Limb (tissue), 2 donors: ENCODE measurements at regions not wholly inside any gene's neighbourhood (a gene's known extent, or its start where the extent isn't known, plus 50 kb on each side); places are given as distances from the start of the nearest gene placed in this dataset.
A peak's percentile ranks its signal among the peaks of the same experiment; 100 is the strongest.
"Not testable (repeated sequence)": the region's sequence is repeated elsewhere in the genome, so short reads cannot be mapped to it uniquely, and the experiment has no call there.

Source experiments
- DNase-seq, 2 donors: peaks; one replicate each; pipeline ENCODE4 v3.0.0-alpha.2; 2016; ENCODE audit errors: extremely low spot score in 2 of 2

GRCh38 chr7:142535123-142535779 is 214.0 kb upstream of the PRSS1 start:
- peak; percentile 27 to 62 for DNase-seq

GRCh38 chr7:142534726-142535122 is 214.5 kb upstream of the PRSS1 start:
- no peak for DNase-seq

GRCh38 chr7:142533920-142534319 is 215.4 kb upstream of the PRSS1 start:
- no peak for DNase-seq

GRCh38 chr7:142529591-142529990 is 219.7 kb upstream of the PRSS1 start:
- no peak for DNase-seq

GRCh38 chr7:142528608-142529408 is 220.5 kb upstream of the PRSS1 start:
- no peak for DNase-seq

GRCh38 chr7:142523821-142524460 is 225.3 kb upstream of the PRSS1 start:
- DNase-seq, result no peak

GRCh38 chr7:142522735-142523134 is 226.5 kb upstream of the PRSS1 start:
- DNase-seq, result no peak

- DNase-seq, result not testable (repeated sequence)
Measured at GRCh38 chr7:142520885-142521284, 228.4 kb upstream of the PRSS1 start.

GRCh38 chr7:142520455-142520854 is 228.8 kb upstream of the PRSS1 start:
- DNase-seq, result not testable (repeated sequence)

- no peak for DNase-seq
Measured at GRCh38 chr7:142519079-142520078, 229.9 kb upstream of the PRSS1 start.

- peak in 1 of 2 donors; percentile 59 for DNase-seq
Measured at GRCh38 chr7:142516038-142516501, 233.2 kb upstream of the PRSS1 start.

- not testable (repeated sequence) for DNase-seq
Measured at GRCh38 chr7:142514716-142515115, 234.6 kb upstream of the PRSS1 start.

GRCh38 chr7:142513178-142513955 is 235.9 kb upstream of the PRSS1 start:
- DNase-seq, result no peak

GRCh38 chr7:142511801-142512200 is 237.5 kb upstream of the PRSS1 start:
- no peak for DNase-seq

GRCh38 chr7:142511374-142511773 is 237.9 kb upstream of the PRSS1 start:
- no peak for DNase-seq

- not testable (repeated sequence) for DNase-seq
Measured at GRCh38 chr7:142509235-142509634, 240.0 kb upstream of the PRSS1 start.

- DNase-seq, result no peak
Measured at GRCh38 chr7:142508251-142508650, 241.0 kb upstream of the PRSS1 start.

GRCh38 chr7:142507799-142508198 is 241.5 kb upstream of the PRSS1 start:
- DNase-seq, result no peak

- DNase-seq, result not testable (repeated sequence)
Measured at GRCh38 chr7:142507066-142507465, 242.2 kb upstream of the PRSS1 start.

- DNase-seq, result no peak
Measured at GRCh38 chr7:142506601-142507000, 242.7 kb upstream of the PRSS1 start.
